ENCODE measurements at regions not wholly inside any gene's neighbourhood (a gene's known extent, or its start where the extent isn't known, plus 50 kb on each side); places are given as distances from the start of the nearest gene placed in this dataset.
"Not testable (repeated sequence)": the region's sequence is repeated elsewhere in the genome, so short reads cannot be mapped to it uniquely, and the experiment has no call there.

GRCh38 chr14:24744641-24745040, 110.7 kb upstream of the GZMB start:
- CTCF ChIA-PET: interaction anchor here (0.5 kb wide), 1 partner anchor 34 kb away, joined by 5 read pairs; no protein-coding TSS in a partner anchor
- POLR2A ChIA-PET: no interaction called here

GRCh38 chr14:24741871-24742270, 107.9 kb upstream of the GZMB start:
- ChIA-PET POLR2A (no interaction called here), CTCF (no interaction called here)

GRCh38 chr14:24735984-24736630, 102.1 kb upstream of the GZMB start:
- ChIA-PET POLR2A (no interaction called here), CTCF (interaction anchor here (1.0 kb wide), 1 partner anchor 26 kb away, joined by 3 read pairs; no protein-coding TSS in a partner anchor)

GRCh38 chr14:24734917-24735500, 101.0 kb upstream of the GZMB start:
- ChIA-PET CTCF (interaction anchor here (0.6 kb wide), 1 partner anchor 25 kb away, joined by 3 read pairs; no protein-coding TSS in a partner anchor), POLR2A (no interaction called here)

- ChIA-PET POLR2A (no interaction called here), CTCF (interaction anchor here (1.7 kb wide), 1 partner anchor 16 kb away, joined by 3 read pairs; no protein-coding TSS in a partner anchor)
These were observed 92.5 kb upstream of the GZMB start for GRCh38 chr14:24726480-24726879.

- POLR2A ChIA-PET: no interaction called here
These were observed 91.3 kb upstream of the GZMB start for GRCh38 chr14:24725311-24725710.

GRCh38 chr14:24721775-24722174, 87.8 kb upstream of the GZMB start:
- CTCF ChIA-PET: no interaction called here
- POLR2A ChIA-PET: no interaction called here

More at GRCh38 chr14:24725311-24725710, 91.3 kb upstream of the GZMB start:
- CTCF ChIA-PET: interaction anchor here (1.7 kb wide), 1 partner anchor 15 kb away, joined by 3 read pairs; no protein-coding TSS in a partner anchor

- CTCF ChIA-PET: no interaction called here
- POLR2A ChIA-PET: no interaction called here
These were observed 81.2 kb upstream of the GZMB start for GRCh38 chr14:24715239-24715638.

GRCh38 chr14:24713404-24713803, 79.4 kb upstream of the GZMB start:
- POLR2A ChIA-PET: no interaction called here
- CTCF ChIA-PET: no interaction called here

GRCh38 chr14:24712909-24713308, 78.9 kb upstream of the GZMB start:
- POLR2A ChIA-PET: no interaction called here
- CTCF ChIA-PET: no interaction called here

- POLR2A ChIA-PET: no interaction called here
These were observed 78.4 kb upstream of the GZMB start for GRCh38 chr14:24712374-24712773.

GRCh38 chr14:24710403-24711112, 76.6 kb upstream of the GZMB start:
- POLR2A ChIA-PET: interaction anchor here (0.7 kb wide), 1 partner anchor 280 kb away, joined by 4 read pairs; the partner anchor contains the start of gene KHNYN

More at GRCh38 chr14:24712374-24712773, 78.4 kb upstream of the GZMB start:
- CTCF ChIA-PET: interaction anchor here (1.9 kb wide), 1 partner anchor 78 kb away, joined by 4 read pairs; the partner anchor contains the start of gene GZMB

GRCh38 chr14:24708684-24709083, 74.7 kb upstream of the GZMB start:
- ChIA-PET POLR2A (no interaction called here), CTCF (interaction anchor here (1.3 to 2.6 kb wide), 2 partner anchors 16 to 423 kb away, joined by 3 to 15 read pairs; no protein-coding TSS in a partner anchor)

More at GRCh38 chr14:24710403-24711112, 76.6 kb upstream of the GZMB start:
- CTCF ChIA-PET: interaction anchor here (0.6 to 2.6 kb wide), 20 partner anchors 10 to 442 kb away, joined by 3 to 15 read pairs (median 4); partner anchors contain the start of gene GZMB

GRCh38 chr14:24706351-24706750, 72.4 kb upstream of the GZMB start:
- ChIA-PET CTCF (no interaction called here), POLR2A (no interaction called here)

- POLR2A ChIA-PET: no interaction called here
- CTCF ChIA-PET: no interaction called here
These were observed 71.8 kb upstream of the GZMB start for GRCh38 chr14:24705840-24706239.

GRCh38 chr14:24701062-24701461, 67.1 kb upstream of the GZMB start:
- POLR2A ChIA-PET: no interaction called here
- CTCF ChIA-PET: no interaction called here

- CTCF ChIA-PET: no interaction called here
- POLR2A ChIA-PET: no interaction called here
These were observed 66.5 kb upstream of the GZMB start for GRCh38 chr14:24700511-24700910.

GRCh38 chr14:24699052-24699451, 65.1 kb upstream of the GZMB start:
- POLR2A ChIA-PET: no interaction called here
- CTCF ChIA-PET: interaction anchor here (0.9 to 1.3 kb wide), 3 partner anchors 12 to 90 kb away, joined by 4 to 5 read pairs (median 4); no protein-coding TSS in a partner anchor

GRCh38 chr14:24696280-24696920, 62.4 kb upstream of the GZMB start:
- CTCF ChIA-PET, POLR2A ChIA-PET: not testable (repeated sequence)
